ENCODE measurements at regions not wholly inside any gene's neighbourhood (a gene's known extent, or its start where the extent isn't known, plus 50 kb on each side); places are given as distances from the start of the nearest gene placed in this dataset.

DNA sequence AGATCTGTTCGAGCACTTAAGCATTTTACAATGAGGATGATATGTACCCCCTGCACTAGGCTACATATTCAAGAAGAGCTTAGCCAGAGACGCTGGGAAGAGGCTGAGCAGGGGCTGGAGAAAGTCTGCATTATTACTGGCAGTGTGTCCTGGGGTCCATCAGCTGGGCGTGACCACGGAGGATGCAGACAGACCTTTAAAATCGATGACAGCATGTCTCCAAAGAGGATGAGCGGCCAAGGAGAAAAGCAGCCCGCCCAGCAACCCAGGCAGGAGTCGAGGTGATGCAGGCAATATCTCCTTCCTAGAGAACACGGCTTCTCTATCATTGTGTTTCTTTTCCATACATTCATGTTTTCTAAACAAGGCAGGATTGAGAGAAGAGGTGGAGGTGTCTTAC lies 300.7 kb downstream of the USP46 start:
- TF ChIP-seq CTCF (IDR thresholded peaks at IDR 0.05) (no peak), ZFX (IDR thresholded peaks at IDR 0.05; ENCODE audit: borderline replicate concordance) (no peak)
- no peak overlapping the region for H3K27ac ChIP-seq

DNA sequence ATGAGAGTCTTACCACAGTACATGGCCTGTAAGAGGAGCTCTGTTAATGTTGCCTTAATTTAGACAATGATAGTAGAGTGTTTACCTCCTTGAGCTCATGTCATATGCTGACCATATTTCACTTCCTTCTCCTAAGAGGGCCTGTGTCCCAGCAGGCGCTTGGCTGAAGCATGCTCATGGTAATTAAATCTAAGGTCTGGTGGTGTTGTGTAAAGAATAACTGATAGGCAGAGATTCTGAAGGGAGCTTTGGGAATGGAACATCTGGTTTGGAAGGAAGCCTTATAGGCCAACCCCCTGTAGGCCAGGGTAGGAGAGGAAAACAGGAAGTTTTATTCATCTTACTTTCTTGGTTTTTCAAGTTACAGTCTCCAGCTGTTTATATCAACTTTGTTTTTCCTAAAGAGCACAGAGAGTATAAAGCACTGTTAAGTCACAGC lies 300.2 kb downstream of the USP46 start:
- TF ChIP-seq CTCF (IDR thresholded peaks at IDR 0.05) (no peak), ZFX (IDR thresholded peaks at IDR 0.05; ENCODE audit: borderline replicate concordance) (no peak)
- H3K27ac ChIP-seq: no peak overlapping the region

- no peak overlapping the region for H3K27ac ChIP-seq
- no peak for TF ChIP-seq CTCF (IDR thresholded peaks at IDR 0.05)
- TF ChIP-seq ZFX (IDR thresholded peaks at IDR 0.05; ENCODE audit: borderline replicate concordance): no peak
These were observed 292.9 kb downstream of the USP46 start for GRCh38 chr4:52366191-52366590.

- TF ChIP-seq ZFX (IDR thresholded peaks at IDR 0.05; ENCODE audit: borderline replicate concordance) (no peak), CTCF (IDR thresholded peaks at IDR 0.05) (no peak)
- no peak overlapping the region for H3K27ac ChIP-seq
These were observed 292.5 kb downstream of the USP46 start for GRCh38 chr4:52366621-52367020.

DNA sequence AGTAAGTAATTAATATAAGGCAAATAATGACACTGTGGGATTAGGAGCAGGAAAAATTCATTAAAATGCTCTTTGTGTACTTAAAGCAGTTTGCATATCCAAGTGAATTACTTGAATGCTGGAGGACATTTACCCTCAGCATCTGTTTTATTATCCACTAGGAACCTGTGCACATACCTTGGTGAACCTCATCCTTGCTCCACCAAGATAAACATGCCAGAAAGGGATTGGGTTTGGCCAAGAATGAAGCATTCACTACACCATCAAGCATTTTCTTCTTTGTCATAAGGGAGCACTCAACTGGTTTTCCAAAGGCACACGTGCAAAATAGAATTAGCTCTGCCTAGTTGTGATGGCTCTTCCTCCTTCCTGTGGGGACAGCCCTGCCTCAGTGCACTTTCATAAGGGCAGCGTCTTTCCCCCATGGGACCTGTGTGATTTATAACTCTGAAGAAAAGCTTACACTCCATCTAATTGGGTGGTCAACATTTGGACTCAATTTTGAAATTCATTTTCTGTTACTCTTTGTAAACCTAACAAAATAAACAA lies 291.7 kb downstream of the USP46 start:
- no peak overlapping the region for H3K27ac ChIP-seq
- TF ChIP-seq ZFX (IDR thresholded peaks at IDR 0.05; ENCODE audit: borderline replicate concordance) (no peak), CTCF (IDR thresholded peaks at IDR 0.05) (no peak)

- no peak overlapping the region for H3K27ac ChIP-seq
- TF ChIP-seq CTCF (IDR thresholded peaks at IDR 0.05) (no peak), ZFX (IDR thresholded peaks at IDR 0.05; ENCODE audit: borderline replicate concordance) (no peak)
These were observed 290.2 kb downstream of the USP46 start for GRCh38 chr4:52368895-52369294.

DNA sequence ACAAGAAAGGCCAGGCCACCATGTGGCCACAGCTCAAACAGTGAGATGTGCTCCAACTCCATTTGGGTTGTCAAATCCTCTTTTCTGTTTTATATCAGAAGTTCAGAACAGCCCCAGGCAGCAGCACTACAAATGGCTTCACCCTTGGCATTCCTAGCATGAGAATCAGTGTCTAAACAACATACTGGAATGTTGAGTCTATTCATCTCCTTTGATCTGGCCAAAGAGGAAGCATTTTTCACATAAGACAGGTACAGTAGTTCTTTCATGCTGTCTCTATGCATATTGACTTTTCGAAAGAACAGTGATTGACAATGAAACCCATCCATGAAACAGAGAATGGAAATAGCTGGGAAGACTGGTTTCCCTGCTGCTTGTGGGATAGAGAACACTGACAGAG lies 289.5 kb downstream of the USP46 start:
- H3K27ac ChIP-seq: no peak overlapping the region
- TF ChIP-seq ZFX (IDR thresholded peaks at IDR 0.05; ENCODE audit: borderline replicate concordance) (no peak), CTCF (IDR thresholded peaks at IDR 0.05) (no peak)
